Type B pancreatic cell (in vitro differentiated cells): ENCODE measurements at regions not wholly inside any gene's neighbourhood (a gene's known extent, or its start where the extent isn't known, plus 50 kb on each side); places are given as distances from the start of the nearest gene placed in this dataset.

Source experiments
- DNase-seq: peaks from one replicate; pipeline ENCODE4 v3.0.0; 2021; ENCODE audit warnings: mixed read lengths; ENCODE audit not compliant: unreplicated experiment; ENCODE audit errors: extremely low spot score
- H3K27ac Mint-ChIP-seq: 2 replicates; pipeline ENCODE4 v1.8.0; 2021; ENCODE audit warnings: mild to moderate bottlenecking, mixed read lengths
- H3K27me3 Mint-ChIP-seq: 2 replicates; pipeline ENCODE4 v1.8.0; 2021; ENCODE audit warnings: mixed read lengths
- H3K36me3 Mint-ChIP-seq: 2 replicates; pipeline ENCODE4 v1.8.0; 2021; ENCODE audit warnings: mixed read lengths
- H3K4me1 Mint-ChIP-seq: one replicate; pipeline ENCODE4 v1.8.0; 2021; ENCODE audit warnings: mixed read lengths; ENCODE audit not compliant: unreplicated experiment
- H3K4me3 Mint-ChIP-seq: 2 replicates; pipeline ENCODE4 v1.8.0; 2021; ENCODE audit warnings: mild to moderate bottlenecking, mixed read lengths
- H3K9me3 Mint-ChIP-seq: 2 replicates; pipeline ENCODE4 v1.8.0; 2021; ENCODE audit warnings: mixed read lengths
- CTCF ChIP-seq: fragments of 200-600 bp; sonication (generic); conservative IDR thresholded peaks from 2 replicates; pipeline ENCODE4 v1.5.0; 2021; ENCODE audit warnings: antibody characterized with exemption, mild to moderate bottlenecking

- Mint-ChIP-seq H3K27me3 (peaks cover 3% of the 10 kb centered on the region), H3K4me3 (no peak overlapping the region), H3K9me3 (peaks cover 6% of the 10 kb centered on the region), H3K4me1 (no peaks in the 10 kb centered on the region), H3K36me3 (peaks cover 14% of the 10 kb centered on the region), H3K27ac (no peak overlapping the region)
- no peak for DNase-seq
- TF ChIP-seq CTCF, result no peak
Measured at GRCh38 chr12:24482044-24482443, 466.9 kb downstream of the BCAT1 start.

DNA sequence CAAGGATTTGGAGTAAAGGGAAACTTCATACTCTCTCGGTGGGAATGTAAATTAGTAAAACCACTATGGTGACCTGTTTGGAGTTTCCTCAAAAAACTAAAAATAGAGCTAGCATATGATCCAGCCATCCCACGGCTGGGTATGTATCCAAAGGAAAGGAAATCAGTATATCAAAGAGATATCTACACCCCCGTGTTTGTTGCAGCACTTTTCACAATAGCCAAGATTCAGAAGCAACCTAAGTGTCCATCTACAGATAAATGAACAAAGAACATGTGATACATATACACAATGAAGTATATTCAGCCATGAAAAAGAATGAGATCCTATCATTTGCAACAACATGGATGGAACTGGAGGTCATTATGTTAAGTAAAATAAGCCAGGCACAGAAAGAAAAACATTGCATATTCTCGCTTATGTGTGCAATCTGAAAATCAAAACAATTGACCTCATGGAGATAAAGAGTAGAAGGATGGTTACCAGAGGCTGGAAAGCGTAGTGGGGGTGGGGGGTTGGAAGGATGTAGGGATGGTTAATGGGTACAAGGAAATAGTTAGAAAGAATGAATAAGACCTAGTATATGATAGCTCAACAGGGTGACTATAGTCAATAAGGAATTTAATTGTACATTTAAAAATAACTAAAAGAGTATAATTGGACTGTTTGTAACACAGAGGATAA, 468.0 kb downstream of the BCAT1 start:
- Mint-ChIP-seq H3K36me3 (peaks cover 8% of the 10 kb centered on the region), H3K27ac (no peak overlapping the region), H3K27me3 (peaks cover 3% of the 10 kb centered on the region), H3K9me3 (peaks cover 6% of the 10 kb centered on the region), H3K4me1 (no peaks in the 10 kb centered on the region), H3K4me3 (no peak overlapping the region)
- no peak for DNase-seq
- TF ChIP-seq CTCF, result no peak

GRCh38 chr12:24479131-24479530, 469.8 kb downstream of the BCAT1 start:
- peaks cover 6% of the 10 kb centered on the region for H3K9me3 Mint-ChIP-seq
- H3K4me1 Mint-ChIP-seq, result no peaks in the 10 kb centered on the region
- no peak for TF ChIP-seq CTCF
- peaks cover 3% of the 10 kb centered on the region for H3K27me3 Mint-ChIP-seq
- no peak for DNase-seq
- H3K4me3 Mint-ChIP-seq, result peak overlapping the region; percentile 32
- peak overlapping the region; percentile 84 for H3K27ac Mint-ChIP-seq
- peaks cover 8% of the 10 kb centered on the region for H3K36me3 Mint-ChIP-seq

DNA sequence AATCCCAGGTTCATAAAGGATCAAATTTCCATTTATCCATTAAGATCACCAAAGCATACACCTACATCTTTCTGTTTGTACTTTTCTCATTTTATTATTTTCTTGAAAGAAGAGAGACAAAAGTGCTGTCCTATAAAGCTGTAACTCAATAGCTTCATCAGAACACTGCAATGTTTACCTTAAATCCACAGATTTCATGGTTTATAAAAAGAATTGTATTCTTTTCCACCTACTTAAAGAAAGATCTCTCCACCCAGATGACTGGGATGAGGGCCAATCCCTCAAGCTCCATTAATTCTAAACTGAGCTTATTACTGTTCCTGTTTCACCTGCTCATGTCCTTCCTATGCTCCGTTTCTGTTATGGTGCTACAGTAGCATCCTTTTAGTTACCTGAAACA, 470.6 kb downstream of the BCAT1 start:
- Mint-ChIP-seq H3K36me3 (peaks cover 8% of the 10 kb centered on the region), H3K4me1 (no peaks in the 10 kb centered on the region), H3K9me3 (peaks cover 6% of the 10 kb centered on the region), H3K27me3 (peaks cover 3% of the 10 kb centered on the region), H3K4me3 (no peak overlapping the region), H3K27ac (peak overlapping the region; percentile 84)
- no peak for TF ChIP-seq CTCF
- no peak for DNase-seq

GRCh38 chr12:24476310-24476709, 472.6 kb downstream of the BCAT1 start:
- Mint-ChIP-seq H3K36me3 (peaks cover 8% of the 10 kb centered on the region), H3K9me3 (peaks cover 6% of the 10 kb centered on the region), H3K4me3 (no peak overlapping the region), H3K27me3 (peaks cover 3% of the 10 kb centered on the region), H3K27ac (no peak overlapping the region), H3K4me1 (no peaks in the 10 kb centered on the region)
- TF ChIP-seq CTCF, result no peak
- DNase-seq, result no peak

DNA sequence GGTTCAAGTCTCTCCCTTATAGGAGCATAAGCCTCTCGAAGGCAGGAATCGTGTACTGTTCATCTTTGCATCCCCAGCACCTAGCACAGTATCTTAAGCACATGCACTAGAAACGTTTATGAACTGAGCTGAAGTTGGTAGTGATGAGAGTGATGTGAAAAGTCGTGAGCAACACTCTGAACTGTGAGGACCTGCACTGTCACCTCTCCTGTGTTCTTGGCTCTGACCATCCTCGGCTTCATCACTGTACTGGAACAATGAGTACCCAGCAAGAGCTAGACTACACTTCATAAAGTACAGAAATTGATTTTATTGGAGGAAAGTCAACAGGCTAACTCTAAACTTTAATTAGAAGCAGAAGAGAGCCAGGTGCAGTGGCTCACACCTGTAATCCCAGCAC, 473.6 kb downstream of the BCAT1 start:
- Mint-ChIP-seq H3K9me3 (peaks cover 6% of the 10 kb centered on the region), H3K27ac (no peak overlapping the region), H3K4me3 (no peak overlapping the region), H3K4me1 (peaks cover under 1% of the 10 kb centered on the region), H3K36me3 (peaks cover 8% of the 10 kb centered on the region), H3K27me3 (peaks cover 3% of the 10 kb centered on the region)
- DNase-seq, result no peak
- no peak for TF ChIP-seq CTCF
